ENCODE measurements at regions not wholly inside any gene's neighbourhood (a gene's known extent, or its start where the extent isn't known, plus 50 kb on each side); places are given as distances from the start of the nearest gene placed in this dataset.

GRCh38 chr17:52294301-52294700 lies 135.8 kb upstream of the CA10 start:
- no peak overlapping the region for H3K9ac ChIP-seq (ENCODE audit: low read length)
- H2AFZ ChIP-seq (ENCODE audit: low read depth, low read length), result no peak overlapping the region
- no peaks in the 10 kb centered on the region for H3K4me1 Mint-ChIP-seq (ENCODE audit: low read depth, unreplicated experiment)
- no peak overlapping the region for H3K4me3 Mint-ChIP-seq (ENCODE audit: unreplicated experiment)
- H3K9me3 ChIP-seq (ENCODE audit: insufficient read depth, low read depth, low read length), result peaks cover 6% of the 10 kb centered on the region
- DNase-seq (ENCODE audit: low read depth), result no peak
- TF ChIP-seq CTCF (IDR thresholded peaks at IDR 0.05; ENCODE audit: insufficient read depth, low read depth, low read length) (no peak), EZH2 (IDR thresholded peaks at IDR 0.05; ENCODE audit: insufficient read depth, low read length) (no peak)
- H3K27ac ChIP-seq (ENCODE audit: low read depth, low read length), result no peak overlapping the region
- peaks cover 1% of the 10 kb centered on the region for H3K27me3 Mint-ChIP-seq (ENCODE audit: low read depth, unreplicated experiment)
- no peaks in the 10 kb centered on the region for H3K36me3 ChIP-seq (ENCODE audit: insufficient read depth, low read length)
- no peaks in the 10 kb centered on the region for H4K20me1 ChIP-seq (ENCODE audit: insufficient read depth, low read length)
- no peak overlapping the region for H3K4me3 ChIP-seq (ENCODE audit: insufficient read depth, low read depth, low read length)
- no peak for FAIRE-seq
- H3K27me3 ChIP-seq (ENCODE audit: insufficient read depth, low read length), result no peaks in the 10 kb centered on the region
- H3K9me3 Mint-ChIP-seq (ENCODE audit: unreplicated experiment), result no peaks in the 10 kb centered on the region
- H3K4me2 ChIP-seq (ENCODE audit: low read length), result no peak overlapping the region
- H3K36me3 Mint-ChIP-seq (ENCODE audit: low read depth, unreplicated experiment), result no peaks in the 10 kb centered on the region
- H3K4me1 ChIP-seq (ENCODE audit: insufficient read depth, low read length), result no peaks in the 10 kb centered on the region
- no peaks in the 10 kb centered on the region for H3K79me2 ChIP-seq (ENCODE audit: insufficient read depth, low read length)
- H3K27ac Mint-ChIP-seq (ENCODE audit: unreplicated experiment), result no peak overlapping the region

GRCh38 chr17:52287611-52288010 lies 129.1 kb upstream of the CA10 start:
- TF ChIP-seq EZH2 (IDR thresholded peaks at IDR 0.05; ENCODE audit: insufficient read depth, low read length) (no peak), CTCF (IDR thresholded peaks at IDR 0.05; ENCODE audit: insufficient read depth, low read depth, low read length) (no peak)
- Mint-ChIP-seq H3K4me3 (ENCODE audit: unreplicated experiment) (no peak overlapping the region), H3K27ac (ENCODE audit: unreplicated experiment) (no peak overlapping the region), H3K27me3 (ENCODE audit: low read depth, unreplicated experiment) (no peaks in the 10 kb centered on the region), H3K4me1 (ENCODE audit: low read depth, unreplicated experiment) (no peaks in the 10 kb centered on the region), H3K36me3 (ENCODE audit: low read depth, unreplicated experiment) (no peaks in the 10 kb centered on the region), H3K9me3 (ENCODE audit: unreplicated experiment) (no peaks in the 10 kb centered on the region)
- Histone ChIP-seq H3K4me1 (ENCODE audit: insufficient read depth, low read length) (no peaks in the 10 kb centered on the region), H3K27ac (ENCODE audit: low read depth, low read length) (no peak overlapping the region), H3K27me3 (ENCODE audit: insufficient read depth, low read length) (no peaks in the 10 kb centered on the region), H3K9me3 (ENCODE audit: insufficient read depth, low read depth, low read length) (peaks cover 6% of the 10 kb centered on the region), H3K79me2 (ENCODE audit: insufficient read depth, low read length) (no peaks in the 10 kb centered on the region), H3K36me3 (ENCODE audit: insufficient read depth, low read length) (no peaks in the 10 kb centered on the region), H2AFZ (ENCODE audit: low read depth, low read length) (no peak overlapping the region), H3K9ac (ENCODE audit: low read length) (no peak overlapping the region), H3K4me2 (ENCODE audit: low read length) (no peak overlapping the region), H3K4me3 (ENCODE audit: insufficient read depth, low read depth, low read length) (no peak overlapping the region), H4K20me1 (ENCODE audit: insufficient read depth, low read length) (no peaks in the 10 kb centered on the region)
- FAIRE-seq (no peak), DNase-seq (ENCODE audit: low read depth) (no peak)

GRCh38 chr17:52283872-52284271 lies 125.4 kb upstream of the CA10 start:
- no peaks in the 10 kb centered on the region for H3K36me3 Mint-ChIP-seq (ENCODE audit: low read depth, unreplicated experiment)
- no peaks in the 10 kb centered on the region for H3K36me3 ChIP-seq (ENCODE audit: insufficient read depth, low read length)
- no peak overlapping the region for H3K9ac ChIP-seq (ENCODE audit: low read length)
- TF ChIP-seq CTCF (IDR thresholded peaks at IDR 0.05; ENCODE audit: insufficient read depth, low read depth, low read length), result no peak
- no peak for TF ChIP-seq EZH2 (IDR thresholded peaks at IDR 0.05; ENCODE audit: insufficient read depth, low read length)
- H3K9me3 ChIP-seq (ENCODE audit: insufficient read depth, low read depth, low read length), result no peaks in the 10 kb centered on the region
- no peak for FAIRE-seq
- no peak overlapping the region for H2AFZ ChIP-seq (ENCODE audit: low read depth, low read length)
- no peak overlapping the region for H3K4me3 ChIP-seq (ENCODE audit: insufficient read depth, low read depth, low read length)
- no peaks in the 10 kb centered on the region for H3K27me3 ChIP-seq (ENCODE audit: insufficient read depth, low read length)
- H3K9me3 Mint-ChIP-seq (ENCODE audit: unreplicated experiment), result no peaks in the 10 kb centered on the region
- no peak overlapping the region for H3K27ac ChIP-seq (ENCODE audit: low read depth, low read length)
- no peaks in the 10 kb centered on the region for H3K4me1 ChIP-seq (ENCODE audit: insufficient read depth, low read length)
- H3K4me1 Mint-ChIP-seq (ENCODE audit: low read depth, unreplicated experiment), result no peaks in the 10 kb centered on the region
- no peak overlapping the region for H3K4me3 Mint-ChIP-seq (ENCODE audit: unreplicated experiment)
- no peaks in the 10 kb centered on the region for H4K20me1 ChIP-seq (ENCODE audit: insufficient read depth, low read length)
- no peaks in the 10 kb centered on the region for H3K79me2 ChIP-seq (ENCODE audit: insufficient read depth, low read length)
- H3K4me2 ChIP-seq (ENCODE audit: low read length), result no peak overlapping the region
- no peaks in the 10 kb centered on the region for H3K27me3 Mint-ChIP-seq (ENCODE audit: low read depth, unreplicated experiment)
- no peak overlapping the region for H3K27ac Mint-ChIP-seq (ENCODE audit: unreplicated experiment)
- no peak for DNase-seq (ENCODE audit: low read depth)

Measured in astrocyte (in vitro differentiated cells and primary cell).